Epithelial cell of esophagus (primary cell): ENCODE measurements at regions not wholly inside any gene's neighbourhood (a gene's known extent, or its start where the extent isn't known, plus 50 kb on each side); places are given as distances from the start of the nearest gene placed in this dataset.
A peak's percentile ranks its signal among the peaks of the same experiment; 100 is the strongest.

Source experiments
- DNase-seq: peaks from one replicate; pipeline ENCODE4 v3.0.0; 2010; ENCODE audit warnings: low read depth
- H3K4me3 ChIP-seq: 2 replicates; pipeline ENCODE4 v1.5.1; 2011; ENCODE audit warnings: mild to moderate bottlenecking, low read length, control low read depth
- TF ChIP-seq, protein P1 (sequence below): IDR thresholded peaks from 2 replicates; pipeline ENCODE4 v1.5.1; 2011; ENCODE audit warnings: low read depth, mild to moderate bottlenecking, low read length, control low read depth, inconsistent platforms; ENCODE audit not compliant: insufficient read depth; ENCODE audit errors: missing control alignments

DNA sequence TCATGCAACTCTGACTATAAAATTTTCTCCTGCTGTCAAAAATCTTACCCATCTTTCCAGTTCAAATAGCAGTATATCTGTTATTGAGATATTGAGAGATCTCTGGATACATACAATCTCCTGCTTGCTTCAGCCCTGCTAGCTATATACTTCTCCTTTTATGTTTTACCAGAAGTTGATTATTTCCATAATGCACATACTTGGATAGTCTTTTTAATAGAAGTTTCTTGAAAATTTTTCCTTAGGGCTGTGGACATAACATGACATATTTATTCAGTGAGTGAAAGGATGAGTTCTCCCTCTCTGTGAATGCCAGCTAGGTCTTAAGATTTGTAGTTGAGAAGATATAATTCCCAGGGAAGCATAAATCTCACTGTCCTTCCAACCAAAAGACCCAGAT, 234.1 kb upstream of the NR3C2 start:
- H3K4me3 ChIP-seq = no peak overlapping the region
- no peak for DNase-seq
- TF ChIP-seq, protein P1, sequence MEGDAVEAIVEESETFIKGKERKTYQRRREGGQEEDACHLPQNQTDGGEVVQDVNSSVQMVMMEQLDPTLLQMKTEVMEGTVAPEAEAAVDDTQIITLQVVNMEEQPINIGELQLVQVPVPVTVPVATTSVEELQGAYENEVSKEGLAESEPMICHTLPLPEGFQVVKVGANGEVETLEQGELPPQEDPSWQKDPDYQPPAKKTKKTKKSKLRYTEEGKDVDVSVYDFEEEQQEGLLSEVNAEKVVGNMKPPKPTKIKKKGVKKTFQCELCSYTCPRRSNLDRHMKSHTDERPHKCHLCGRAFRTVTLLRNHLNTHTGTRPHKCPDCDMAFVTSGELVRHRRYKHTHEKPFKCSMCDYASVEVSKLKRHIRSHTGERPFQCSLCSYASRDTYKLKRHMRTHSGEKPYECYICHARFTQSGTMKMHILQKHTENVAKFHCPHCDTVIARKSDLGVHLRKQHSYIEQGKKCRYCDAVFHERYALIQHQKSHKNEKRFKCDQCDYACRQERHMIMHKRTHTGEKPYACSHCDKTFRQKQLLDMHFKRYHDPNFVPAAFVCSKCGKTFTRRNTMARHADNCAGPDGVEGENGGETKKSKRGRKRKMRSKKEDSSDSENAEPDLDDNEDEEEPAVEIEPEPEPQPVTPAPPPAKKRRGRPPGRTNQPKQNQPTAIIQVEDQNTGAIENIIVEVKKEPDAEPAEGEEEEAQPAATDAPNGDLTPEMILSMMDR = no peak

DNA sequence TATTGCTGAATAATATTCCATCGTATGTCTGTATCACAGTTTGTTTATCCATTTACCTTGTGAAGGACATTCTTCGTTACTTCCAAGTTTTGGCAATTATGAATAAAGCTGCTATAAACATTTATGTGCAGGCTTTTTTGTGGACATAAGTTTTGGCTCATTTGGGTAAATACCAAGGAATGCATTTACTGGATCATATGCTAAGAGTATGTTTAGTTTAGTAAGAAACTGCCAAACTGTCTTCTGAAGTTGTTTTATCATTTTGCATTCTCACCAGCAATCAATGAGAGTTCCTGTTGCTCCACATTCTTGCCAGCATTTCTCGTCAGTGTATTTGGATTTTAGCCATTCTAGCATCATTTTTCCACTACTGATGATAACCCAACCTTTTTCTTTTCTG, 232.7 kb upstream of the NR3C2 start:
- TF ChIP-seq, protein P1 = no peak
- DNase-seq = no peak

DNA sequence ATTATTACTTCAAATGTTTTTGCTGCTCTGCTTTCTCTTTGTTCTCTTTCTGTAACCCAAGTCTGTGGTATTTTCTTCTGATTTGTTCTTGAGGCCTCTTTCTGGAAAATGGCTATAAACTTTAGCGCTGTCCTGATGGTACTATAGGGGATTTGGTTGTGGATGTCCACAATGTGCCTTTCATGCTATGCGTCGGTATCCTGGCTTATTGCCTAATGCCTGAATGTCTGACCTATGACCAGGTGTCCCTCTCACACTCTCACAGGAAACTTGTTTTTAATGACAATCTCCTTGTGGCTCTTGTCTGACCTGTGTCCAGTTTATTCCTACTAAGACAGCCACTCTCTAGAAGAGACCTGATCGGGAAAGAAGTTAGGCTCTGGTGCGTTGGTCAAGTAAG, 222.4 kb upstream of the NR3C2 start:
- DNase-seq = no peak
- TF ChIP-seq, protein P1 = no peak
- H3K4me3 ChIP-seq = no peak overlapping the region

More for the DNA sequence above, 232.7 kb upstream of the NR3C2 start:
- no peak overlapping the region for H3K4me3 ChIP-seq

DNA sequence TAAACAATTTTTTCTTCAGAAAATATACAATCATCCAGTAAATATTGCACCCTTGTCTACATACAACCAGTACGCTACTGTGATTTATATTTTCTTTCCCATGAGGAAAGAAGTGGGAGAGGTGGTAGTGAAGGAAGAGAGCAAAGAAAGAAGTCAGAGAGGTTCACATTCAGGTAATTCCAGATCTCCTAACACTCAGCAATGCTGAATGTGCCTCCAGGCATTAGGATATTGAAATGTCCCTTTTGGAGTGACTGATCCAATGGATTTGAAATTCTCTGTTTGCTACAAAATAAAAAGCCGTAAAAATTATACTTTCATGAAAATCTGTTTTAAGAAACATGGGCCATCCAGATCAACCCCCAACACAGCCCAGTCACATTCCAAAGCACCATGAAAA, 211.9 kb upstream of the NR3C2 start:
- TF ChIP-seq, protein P1 = no peak
- peak; percentile 20 for DNase-seq

DNA sequence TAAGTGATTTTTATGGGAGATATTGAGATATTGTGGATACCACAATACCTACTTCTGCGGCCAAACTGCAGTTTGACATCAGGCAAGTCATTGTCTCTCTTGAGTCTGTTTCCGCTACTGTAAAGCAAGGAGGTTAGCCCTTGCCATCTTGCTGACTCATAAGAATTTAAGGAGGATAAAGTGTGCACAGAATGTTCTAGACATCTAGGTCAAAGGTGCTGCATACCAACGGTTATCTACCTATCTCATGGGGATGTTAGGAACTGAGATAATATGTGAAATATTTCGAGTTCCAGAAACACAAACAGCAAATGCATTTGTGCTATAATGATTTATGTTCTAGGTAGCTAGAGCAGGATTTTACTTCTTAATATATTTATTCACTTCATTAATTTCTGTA, 211.5 kb upstream of the NR3C2 start:
- H3K4me3 ChIP-seq = no peak overlapping the region
- no peak for DNase-seq
- TF ChIP-seq, protein P1 = no peak

More for the DNA sequence above, 211.9 kb upstream of the NR3C2 start:
- H3K4me3 ChIP-seq = no peak overlapping the region

DNA sequence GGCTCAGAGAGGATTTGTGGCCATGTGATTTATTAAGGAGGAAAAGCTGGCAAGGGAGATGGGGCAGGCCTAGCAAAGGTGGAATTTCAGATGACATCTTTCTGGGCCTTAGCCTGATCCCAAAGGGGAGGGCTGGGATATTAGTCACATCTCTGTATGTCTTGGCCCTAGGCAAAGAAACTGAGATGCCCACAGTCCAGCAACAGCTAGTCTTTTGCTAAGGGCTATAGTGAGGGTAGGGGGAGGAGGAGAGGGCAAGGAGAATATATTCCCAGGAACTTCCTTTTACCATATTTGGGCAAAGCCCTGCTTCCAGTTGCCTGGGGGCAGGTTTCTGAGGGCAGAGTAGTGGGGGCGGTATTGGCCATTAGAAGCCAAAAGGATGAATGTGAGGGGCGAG, 209.8 kb upstream of the NR3C2 start:
- no peak overlapping the region for H3K4me3 ChIP-seq
- no peak for DNase-seq
- TF ChIP-seq, protein P1 = no peak

DNA sequence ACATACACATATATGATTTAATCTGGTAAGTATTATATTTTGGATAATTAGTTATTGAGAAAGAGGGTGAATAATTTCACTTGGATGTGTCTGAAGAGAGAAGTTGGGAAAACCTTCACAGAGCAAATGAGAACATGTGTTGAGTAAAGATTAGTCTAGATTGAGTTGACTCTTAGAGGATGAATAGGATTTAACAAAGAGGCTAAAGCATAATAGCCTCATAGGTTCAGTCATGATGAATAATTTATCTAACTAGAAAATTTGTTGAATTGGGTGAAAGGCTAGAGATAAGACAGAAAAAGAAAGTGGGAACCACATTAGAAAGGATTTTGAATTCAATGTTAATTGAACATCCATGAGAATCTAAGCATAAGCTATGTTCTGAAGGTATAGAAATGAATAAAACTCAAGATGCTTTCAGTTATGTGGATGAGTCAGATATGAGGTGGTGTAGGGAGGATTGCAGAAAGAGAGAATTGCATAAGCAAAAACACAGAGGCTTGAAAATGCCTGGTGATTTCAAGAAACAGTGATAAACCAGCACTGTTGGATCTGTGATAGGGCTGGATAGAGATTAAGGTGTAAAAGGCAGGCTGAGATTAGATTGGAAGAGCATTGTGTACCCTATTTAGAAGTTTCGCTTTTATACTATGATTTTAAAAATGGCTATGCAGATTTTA, 207.6 kb upstream of the NR3C2 start:
- TF ChIP-seq, protein P1 = no peak
- DNase-seq = peak; percentile 57
- H3K4me3 ChIP-seq = no peak overlapping the region
